Hepatocyte (in vitro differentiated cells): ENCODE measurements at regions not wholly inside any gene's neighbourhood (a gene's known extent, or its start where the extent isn't known, plus 50 kb on each side); places are given as distances from the start of the nearest gene placed in this dataset.

Source experiments
- DNase-seq: peaks from one replicate; pipeline ENCODE4 v3.0.0-alpha.2; 2016; ENCODE audit warnings: low spot score
- H2AFZ ChIP-seq: fragments of 200-600 bp; sonication (generic); 2 replicates; pipeline ENCODE4 v1.6.0; 2016; ENCODE audit warnings: antibody characterized with exemption, mild to moderate bottlenecking
- H3K27ac ChIP-seq: fragments of 200-600 bp; sonication (generic); 2 replicates; pipeline ENCODE4 v1.5.1; 2016; ENCODE audit warnings: mild to moderate bottlenecking
- H3K27me3 ChIP-seq: fragments of 200-600 bp; sonication (generic); 2 replicates; pipeline ENCODE4 v1.6.1; 2016
- H3K36me3 ChIP-seq: fragments of 200-600 bp; sonication (generic); replicated peaks from 2 replicates; pipeline ENCODE4 v1.5.1; 2016; ENCODE audit warnings: low read depth; ENCODE audit not compliant: insufficient read depth
- H3K4me1 ChIP-seq: fragments of 200-600 bp; sonication (generic); 2 replicates; pipeline ENCODE4 v1.5.1; 2016; ENCODE audit warnings: mild to moderate bottlenecking, moderate library complexity; ENCODE audit not compliant: insufficient read depth
- H3K4me2 ChIP-seq: fragments of 200-600 bp; sonication (generic); 2 replicates; pipeline ENCODE4 v1.6.0; 2016
- H3K4me3 ChIP-seq: fragments of 200-600 bp; sonication (generic); 2 replicates; pipeline ENCODE4 v1.5.1; 2016; ENCODE audit warnings: mild to moderate bottlenecking
- H3K79me2 ChIP-seq: fragments of 200-600 bp; sonication (generic); 2 replicates; pipeline ENCODE4 v1.6.0; 2017; ENCODE audit warnings: mild to moderate bottlenecking
- H3K9me2 ChIP-seq: fragments of 200-600 bp; sonication (generic); replicated peaks from 2 replicates; pipeline ENCODE4 v1.6.0; 2017; ENCODE audit warnings: mild to moderate bottlenecking; ENCODE audit not compliant: insufficient read depth
- H3K9me3 ChIP-seq: fragments of 200-600 bp; sonication (generic); 2 replicates; pipeline ENCODE4 v1.5.1; 2016; ENCODE audit warnings: low read depth, mild to moderate bottlenecking
- H4K20me1 ChIP-seq: fragments of 200-600 bp; sonication (generic); 2 replicates; pipeline ENCODE4 v1.6.0; 2016; ENCODE audit warnings: mild to moderate bottlenecking; ENCODE audit not compliant: insufficient read depth, poor library complexity, severe bottlenecking
- EZH2 ChIP-seq: fragments of 200-600 bp; sonication (generic); IDR thresholded peaks from 2 replicates; pipeline ENCODE4 v1.6.1; 2016; ENCODE audit warnings: antibody characterized with exemption, mild to moderate bottlenecking, borderline replicate concordance
- EZH2phosphoT487 ChIP-seq: fragments of 200-600 bp; sonication (generic); IDR thresholded peaks from one replicate; pipeline ENCODE4 v1.6.1; 2018; ENCODE audit warnings: antibody characterized with exemption, mild to moderate bottlenecking, low read depth, moderate library complexity; ENCODE audit not compliant: unreplicated experiment, severe bottlenecking
- WGBS: methylation state at CpG from one replicate; pipeline ENCODE4 v1.1.6; 2016; ENCODE audit warnings: low lambda C conversion rate; ENCODE audit errors: missing lambda C conversion rate; 5-methylcytosine and 5-hydroxymethylcytosine counted together
- TF ChIP-seq, protein P1 (sequence below): fragments of 200-600 bp; sonication (generic); IDR thresholded peaks from 2 replicates; pipeline ENCODE4 v1.5.1; 2016; ENCODE audit warnings: antibody characterized with exemption, mild to moderate bottlenecking; ENCODE audit not compliant: poor library complexity

DNA sequence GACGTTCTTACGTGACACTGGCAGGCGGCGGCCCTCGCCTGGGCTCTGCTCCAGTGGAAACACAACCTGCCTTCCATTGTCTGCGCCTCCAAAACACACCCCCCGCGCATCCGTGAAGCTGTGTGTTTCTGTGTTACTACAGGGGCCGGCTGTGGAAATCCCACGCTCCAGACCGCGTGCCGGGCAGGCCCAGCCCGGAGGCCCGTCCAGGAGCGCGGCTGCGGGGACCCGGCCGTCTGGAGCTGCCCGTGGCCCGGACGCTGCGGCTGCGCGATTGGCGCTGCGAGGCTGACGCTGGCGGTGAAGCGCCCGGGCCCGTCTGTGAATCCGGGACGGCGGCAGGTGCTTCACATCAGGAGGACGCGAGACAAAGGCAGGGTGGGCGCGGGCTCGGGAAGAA is 670.3 kb upstream of the SALL3 start:
- H3K27ac ChIP-seq, result no peak overlapping the region
- no peaks in the 10 kb centered on the region for H3K4me1 ChIP-seq
- H3K9me3 ChIP-seq, result no peaks in the 10 kb centered on the region
- no peak overlapping the region for H3K4me3 ChIP-seq
- no peak overlapping the region for H3K4me2 ChIP-seq
- no peaks in the 10 kb centered on the region for H4K20me1 ChIP-seq
- WGBS, result 95% methylated on average over 38 of the region's 42 CpGs
- H3K9me2 ChIP-seq, result no peaks in the 10 kb centered on the region
- TF ChIP-seq EZH2phosphoT487 (no peak), EZH2 (no peak)
- TF ChIP-seq, protein P1, sequence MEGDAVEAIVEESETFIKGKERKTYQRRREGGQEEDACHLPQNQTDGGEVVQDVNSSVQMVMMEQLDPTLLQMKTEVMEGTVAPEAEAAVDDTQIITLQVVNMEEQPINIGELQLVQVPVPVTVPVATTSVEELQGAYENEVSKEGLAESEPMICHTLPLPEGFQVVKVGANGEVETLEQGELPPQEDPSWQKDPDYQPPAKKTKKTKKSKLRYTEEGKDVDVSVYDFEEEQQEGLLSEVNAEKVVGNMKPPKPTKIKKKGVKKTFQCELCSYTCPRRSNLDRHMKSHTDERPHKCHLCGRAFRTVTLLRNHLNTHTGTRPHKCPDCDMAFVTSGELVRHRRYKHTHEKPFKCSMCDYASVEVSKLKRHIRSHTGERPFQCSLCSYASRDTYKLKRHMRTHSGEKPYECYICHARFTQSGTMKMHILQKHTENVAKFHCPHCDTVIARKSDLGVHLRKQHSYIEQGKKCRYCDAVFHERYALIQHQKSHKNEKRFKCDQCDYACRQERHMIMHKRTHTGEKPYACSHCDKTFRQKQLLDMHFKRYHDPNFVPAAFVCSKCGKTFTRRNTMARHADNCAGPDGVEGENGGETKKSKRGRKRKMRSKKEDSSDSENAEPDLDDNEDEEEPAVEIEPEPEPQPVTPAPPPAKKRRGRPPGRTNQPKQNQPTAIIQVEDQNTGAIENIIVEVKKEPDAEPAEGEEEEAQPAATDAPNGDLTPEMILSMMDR, result no peak
- H2AFZ ChIP-seq, result no peak overlapping the region
- no peaks in the 10 kb centered on the region for H3K36me3 ChIP-seq
- no peaks in the 10 kb centered on the region for H3K27me3 ChIP-seq
- no peaks in the 10 kb centered on the region for H3K79me2 ChIP-seq
- DNase-seq, result no peak

DNA sequence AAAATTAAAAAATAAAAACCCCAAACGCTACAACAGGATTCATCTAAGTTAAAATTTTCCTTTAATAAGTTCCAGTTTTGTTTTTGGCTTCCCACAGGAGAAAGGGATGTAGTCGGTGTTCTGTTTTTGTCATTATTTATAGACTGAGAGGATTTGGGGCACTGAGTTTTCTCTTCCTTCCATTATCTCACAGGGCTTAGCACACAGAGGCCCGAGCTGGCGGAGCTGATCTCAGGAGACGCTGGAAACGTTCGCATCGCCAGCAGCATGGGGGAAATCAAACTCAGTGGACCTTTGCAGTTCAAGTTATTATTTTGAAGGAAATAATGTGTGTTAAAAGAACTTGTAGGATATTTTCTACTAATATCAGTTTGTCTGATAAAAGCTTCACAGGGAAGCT is 669.7 kb upstream of the SALL3 start:
- no peak overlapping the region for H3K4me3 ChIP-seq
- no peak for TF ChIP-seq EZH2phosphoT487
- no peak for TF ChIP-seq EZH2
- TF ChIP-seq, protein P1, result no peak
- H3K36me3 ChIP-seq, result no peaks in the 10 kb centered on the region
- H3K9me2 ChIP-seq, result no peaks in the 10 kb centered on the region
- H2AFZ ChIP-seq, result no peak overlapping the region
- H3K79me2 ChIP-seq, result no peaks in the 10 kb centered on the region
- no peaks in the 10 kb centered on the region for H4K20me1 ChIP-seq
- 54% methylated on average over 8 of the region's 8 CpGs for WGBS
- no peaks in the 10 kb centered on the region for H3K9me3 ChIP-seq
- no peaks in the 10 kb centered on the region for H3K27me3 ChIP-seq
- H3K4me2 ChIP-seq, result no peak overlapping the region
- H3K4me1 ChIP-seq, result no peaks in the 10 kb centered on the region
- no peak overlapping the region for H3K27ac ChIP-seq
- no peak for DNase-seq

DNA sequence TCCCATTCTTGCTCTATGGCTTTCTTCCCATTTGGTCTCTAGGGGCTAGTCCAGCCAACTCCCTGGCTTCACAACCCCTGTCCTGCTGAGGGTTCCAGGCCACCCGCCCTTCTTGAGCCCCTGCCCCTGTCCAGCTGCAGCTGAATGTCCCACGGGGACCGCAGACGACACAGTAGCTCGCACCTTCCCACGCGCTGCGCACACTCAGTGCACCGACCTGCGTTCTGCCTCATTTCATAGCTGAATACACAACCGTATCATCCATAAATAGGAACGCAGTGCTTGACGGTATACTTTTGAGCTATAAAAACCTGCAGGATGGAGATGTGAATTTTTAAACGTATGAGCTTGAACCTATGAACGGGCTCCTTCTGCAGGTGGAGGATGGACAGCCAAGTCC is 660.4 kb upstream of the SALL3 start:
- no peak overlapping the region for H2AFZ ChIP-seq
- WGBS, result 91% methylated on average over 15 of the region's 15 CpGs
- no peaks in the 10 kb centered on the region for H3K79me2 ChIP-seq
- no peaks in the 10 kb centered on the region for H3K9me3 ChIP-seq
- H3K9me2 ChIP-seq, result no peaks in the 10 kb centered on the region
- H3K27ac ChIP-seq, result no peak overlapping the region
- DNase-seq, result no peak
- TF ChIP-seq EZH2, result no peak
- TF ChIP-seq EZH2phosphoT487, result no peak
- TF ChIP-seq, protein P1, result no peak
- H3K4me1 ChIP-seq, result no peaks in the 10 kb centered on the region
- H3K4me3 ChIP-seq, result no peak overlapping the region
- H3K27me3 ChIP-seq, result no peaks in the 10 kb centered on the region
- no peak overlapping the region for H3K4me2 ChIP-seq
- H3K36me3 ChIP-seq, result no peaks in the 10 kb centered on the region
- H4K20me1 ChIP-seq, result no peaks in the 10 kb centered on the region

DNA sequence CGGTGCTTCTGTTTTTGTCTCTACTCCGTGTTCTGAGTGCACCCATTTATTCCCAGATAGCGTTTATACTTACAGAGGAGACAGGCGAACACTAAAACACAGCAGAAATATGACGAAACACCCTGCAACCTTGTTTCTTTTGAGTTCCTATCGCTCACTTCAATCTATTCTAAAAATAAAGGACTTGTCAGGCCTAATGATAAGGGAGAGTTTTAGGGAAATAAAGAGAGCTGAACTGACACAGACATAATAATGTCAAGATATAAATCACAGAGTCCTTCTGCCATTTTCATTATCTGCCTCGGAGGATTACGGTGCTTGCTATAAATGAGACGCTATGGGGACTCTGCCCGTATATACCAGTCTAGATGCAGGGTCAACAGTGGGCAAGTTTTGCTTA is 659.7 kb upstream of the SALL3 start:
- no peaks in the 10 kb centered on the region for H3K9me2 ChIP-seq
- no peak overlapping the region for H3K27ac ChIP-seq
- H3K79me2 ChIP-seq, result no peaks in the 10 kb centered on the region
- no peak overlapping the region for H2AFZ ChIP-seq
- no peaks in the 10 kb centered on the region for H3K36me3 ChIP-seq
- H3K4me3 ChIP-seq, result no peak overlapping the region
- WGBS, result 85% methylated on average over 10 of the region's 10 CpGs
- no peak for DNase-seq
- no peaks in the 10 kb centered on the region for H3K4me1 ChIP-seq
- no peak for TF ChIP-seq EZH2
- TF ChIP-seq, protein P1, result no peak
- no peak for TF ChIP-seq EZH2phosphoT487
- no peaks in the 10 kb centered on the region for H3K9me3 ChIP-seq
- no peaks in the 10 kb centered on the region for H3K27me3 ChIP-seq
- H4K20me1 ChIP-seq, result no peaks in the 10 kb centered on the region
- no peak overlapping the region for H3K4me2 ChIP-seq
